SU-DHL-6 (cell line): ENCODE measurements at regions not wholly inside any gene's neighbourhood (a gene's known extent, or its start where the extent isn't known, plus 50 kb on each side); places are given as distances from the start of the nearest gene placed in this dataset.

ENCODE experiments used
- CTCF ChIP-seq: fragments of 200-600 bp; sonication (generic); IDR thresholded peaks from one replicate; pipeline ENCODE4 v1.5.1; 2017; ENCODE audit warnings: antibody characterized with exemption, mild to moderate bottlenecking, low read length, moderate library complexity; ENCODE audit not compliant: insufficient read depth, poor library complexity, severe bottlenecking
- EZH2phosphoT487 ChIP-seq: fragments of 200-600 bp; sonication (generic), shearing (Covaris generic); conservative IDR thresholded peaks from 2 replicates; pipeline ENCODE4 v1.6.1; 2018; ENCODE audit warnings: mild to moderate bottlenecking, antibody characterized with exemption, low read length, moderate library complexity, mixed read lengths

GRCh38 chr15:70182858-70183695, 85.4 kb upstream of the TLE3 start:
- TF ChIP-seq CTCF (no peak), EZH2phosphoT487 (no peak)
